GM23248 (cell line): ENCODE measurements at regions not wholly inside any gene's neighbourhood (a gene's known extent, or its start where the extent isn't known, plus 50 kb on each side); places are given as distances from the start of the nearest gene placed in this dataset.
A peak's percentile ranks its signal among the peaks of the same experiment; 100 is the strongest.

Experiments used
- DNase-seq: peaks from one replicate; pipeline ENCODE4 v3.0.0-alpha.2; 2015
- H2AFZ ChIP-seq: fragments of 200-600 bp; sonication (generic); 2 replicates; pipeline ENCODE4 v1.6.1; 2016; ENCODE audit warnings: antibody characterized with exemption
- H3F3A ChIP-seq: fragments of 200-600 bp; sonication (generic); 2 replicates; pipeline ENCODE4 v1.6.1; 2016; ENCODE audit warnings: mild to moderate bottlenecking, antibody characterized with exemption, mixed run types; ENCODE audit not compliant: insufficient read depth
- H3K27ac ChIP-seq: fragments of 200-600 bp; sonication (generic); 2 replicates; pipeline ENCODE4 v1.5.1; 2016; ENCODE audit warnings: mild to moderate bottlenecking
- H3K27me3 ChIP-seq: fragments of 200-600 bp; sonication (generic); replicated peaks from 2 replicates; pipeline ENCODE4 v1.6.1; 2016; ENCODE audit warnings: mild to moderate bottlenecking; ENCODE audit not compliant: insufficient read depth
- H3K36me3 ChIP-seq: fragments of 200-600 bp; sonication (generic); 2 replicates; pipeline ENCODE4 v1.6.1; 2016; ENCODE audit warnings: low read depth, mild to moderate bottlenecking
- H3K4me1 ChIP-seq: fragments of 200-600 bp; sonication (generic); 2 replicates; pipeline ENCODE4 v1.6.1; 2016; ENCODE audit warnings: mild to moderate bottlenecking; ENCODE audit not compliant: insufficient read depth
- H3K4me2 ChIP-seq: fragments of 200-600 bp; sonication (generic); one replicate; pipeline ENCODE4 v1.6.1; 2016; ENCODE audit warnings: mild to moderate bottlenecking; ENCODE audit not compliant: unreplicated experiment
- H3K4me3 ChIP-seq: fragments of 200-600 bp; sonication (generic); 2 replicates; pipeline ENCODE4 v1.5.1; 2016; ENCODE audit warnings: mild to moderate bottlenecking
- H3K79me2 ChIP-seq: fragments of 200-600 bp; sonication (generic); 2 replicates; pipeline ENCODE4 v1.6.1; 2016; ENCODE audit warnings: mild to moderate bottlenecking; ENCODE audit not compliant: insufficient read depth
- H3K9ac ChIP-seq: fragments of 200-600 bp; sonication (generic); 2 replicates; pipeline ENCODE4 v1.6.1; 2016; ENCODE audit warnings: mild to moderate bottlenecking
- H3K9me2 ChIP-seq: fragments of 200-600 bp; sonication (generic); 2 replicates; pipeline ENCODE4 v1.6.1; 2016; ENCODE audit warnings: mixed run types, mild to moderate bottlenecking, moderate library complexity; ENCODE audit not compliant: insufficient read depth
- H3K9me3 ChIP-seq: fragments of 200-600 bp; sonication (generic); one replicate; pipeline ENCODE4 v1.6.1; 2017; ENCODE audit warnings: low read depth
- H4K20me1 ChIP-seq: fragments of 200-600 bp; sonication (generic); 2 replicates; pipeline ENCODE4 v1.6.0; 2016; ENCODE audit not compliant: insufficient read depth
- EZH2 ChIP-seq: fragments of 200-600 bp; sonication (generic); IDR thresholded peaks from 2 replicates; pipeline ENCODE4 v1.6.1; 2018; ENCODE audit warnings: antibody characterized with exemption, mild to moderate bottlenecking; ENCODE audit not compliant: insufficient read depth, poor library complexity, severe bottlenecking
- EZH2phosphoT487 ChIP-seq: fragments of 200-600 bp; sonication (generic); IDR thresholded peaks from 2 replicates; pipeline ENCODE4 v1.6.1; 2018; ENCODE audit warnings: antibody characterized with exemption, moderate library complexity, mild to moderate bottlenecking, low read depth; ENCODE audit not compliant: insufficient read depth
- WGBS, 2 experiments: methylation state at CpG; one replicate each; pipeline ENCODE4 v1.1.6; 2015 to 2017; ENCODE audit warnings: low lambda C conversion rate in 2 of 2, low coverage in 1 of 2; ENCODE audit errors: missing lambda C conversion rate in 2 of 2; 5-methylcytosine and 5-hydroxymethylcytosine counted together
- in situ Hi-C: fragments of 300-500 bp; cut with MboI; formaldehyde crosslinking; loops from 2 replicates; pipeline ENCODE4 v1.15.0; 2020

DNA sequence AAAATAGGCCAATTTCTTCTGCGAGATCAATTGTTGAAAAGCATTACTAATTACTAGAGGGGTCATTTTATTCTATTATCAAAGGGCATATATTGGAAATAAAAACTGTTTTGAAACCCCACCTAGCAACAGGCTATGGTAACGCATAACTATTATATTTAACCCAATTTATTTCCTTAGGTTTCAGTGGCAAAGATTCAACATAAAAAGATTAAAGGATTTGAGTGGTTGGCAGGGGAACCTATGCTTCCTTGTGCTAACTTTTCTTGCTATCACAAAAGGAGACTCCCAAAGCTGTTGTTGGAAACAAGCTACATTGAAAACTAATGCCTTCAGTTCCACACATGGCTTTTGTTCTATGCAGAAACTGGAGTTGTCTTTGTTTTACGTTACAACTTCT lies 166.9 kb upstream of the KLF3 start:
- Histone ChIP-seq H3K9me3 (no peaks in the 10 kb centered on the region), H3K36me3 (no peaks in the 10 kb centered on the region), H3K9ac (no peak overlapping the region), H3F3A (no peaks in the 10 kb centered on the region), H3K79me2 (no peaks in the 10 kb centered on the region), H4K20me1 (no peaks in the 10 kb centered on the region), H3K4me1 (peaks cover 6% of the 10 kb centered on the region; the same call in 1 of the 2 replicates), H2AFZ (no peak overlapping the region), H3K4me2 (no peak overlapping the region), H3K27ac (no peak overlapping the region), H3K9me2 (no peaks in the 10 kb centered on the region), H3K27me3 (no peaks in the 10 kb centered on the region), H3K4me3 (no peak overlapping the region)
- in situ Hi-C loops = no loop called here
- 19 to 27% methylated on average over 3 of the region's 3 CpGs for WGBS, 2 experiments
- no peak for DNase-seq
- TF ChIP-seq EZH2phosphoT487 (no peak), EZH2 (no peak)

DNA sequence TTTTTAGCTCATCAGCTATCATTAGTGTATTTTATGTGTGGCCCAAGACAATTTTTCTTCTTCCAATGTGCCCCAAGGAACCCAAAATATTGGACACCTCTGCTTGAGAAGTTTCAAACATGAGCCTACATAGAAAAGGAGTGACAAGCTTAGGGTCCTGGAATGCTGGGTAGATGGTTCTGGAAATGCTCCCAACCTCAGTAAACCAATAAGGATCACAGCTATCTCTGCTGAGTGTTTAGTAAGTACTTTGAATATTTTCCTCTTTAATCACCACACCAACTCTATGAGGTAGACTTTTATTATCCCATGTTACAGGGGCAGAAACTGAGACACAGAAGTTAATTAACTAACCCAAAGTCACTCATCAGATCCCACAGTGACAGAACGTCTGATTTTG lies 164.9 kb upstream of the KLF3 start:
- DNase-seq = peak; percentile 32
- Histone ChIP-seq H3K9me2 (no peaks in the 10 kb centered on the region), H2AFZ (no peak overlapping the region), H3K4me1 (peaks cover 6% of the 10 kb centered on the region; the same call in 1 of the 2 replicates), H3K36me3 (no peaks in the 10 kb centered on the region), H3K4me3 (no peak overlapping the region), H3K79me2 (no peaks in the 10 kb centered on the region), H3K9ac (no peak overlapping the region), H3K27ac (no peak overlapping the region), H3K27me3 (no peaks in the 10 kb centered on the region), H3K9me3 (no peaks in the 10 kb centered on the region), H3K4me2 (no peak overlapping the region), H4K20me1 (no peaks in the 10 kb centered on the region), H3F3A (no peaks in the 10 kb centered on the region)
- 72 to 80% methylated on average over 1 of the region's 1 CpG for WGBS, 2 experiments
- TF ChIP-seq EZH2phosphoT487 (no peak), EZH2 (no peak)
- in situ Hi-C loops = no loop called here

DNA sequence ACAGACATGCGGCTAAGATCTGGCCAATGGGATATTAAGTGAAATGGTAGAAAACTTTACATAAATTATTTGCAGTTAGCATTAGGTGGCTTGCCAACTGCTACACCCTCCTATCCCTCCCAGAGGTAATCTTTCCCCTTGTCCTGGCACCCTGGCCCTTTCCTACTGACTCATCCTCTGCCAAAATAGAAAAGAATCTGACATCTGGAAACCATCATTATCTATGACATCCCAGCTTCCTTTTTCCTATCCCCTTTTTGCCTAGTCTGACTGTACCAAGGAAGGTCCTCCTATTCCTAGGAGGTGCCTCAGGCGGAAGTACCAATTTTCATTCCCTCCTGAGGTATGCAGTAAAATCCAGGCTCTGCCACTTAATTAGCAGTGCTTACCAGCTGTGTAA lies 163.6 kb upstream of the KLF3 start:
- Histone ChIP-seq H2AFZ (no peak overlapping the region), H3K4me1 (peaks cover 6% of the 10 kb centered on the region; the same call in 1 of the 2 replicates), H3F3A (no peaks in the 10 kb centered on the region), H3K9me2 (no peaks in the 10 kb centered on the region), H3K9me3 (no peaks in the 10 kb centered on the region), H3K36me3 (no peaks in the 10 kb centered on the region), H3K4me3 (no peak overlapping the region), H3K79me2 (no peaks in the 10 kb centered on the region), H4K20me1 (no peaks in the 10 kb centered on the region), H3K27me3 (no peaks in the 10 kb centered on the region), H3K9ac (no peak overlapping the region), H3K4me2 (no peak overlapping the region), H3K27ac (no peak overlapping the region)
- 57 to 66% methylated on average over 2 of the region's 2 CpGs for WGBS, 2 experiments
- no peak for TF ChIP-seq EZH2
- no peak for TF ChIP-seq EZH2phosphoT487
- DNase-seq = peak; percentile 32
- in situ Hi-C loops = loop anchor here (25.0 kb wide), 1 partner anchor 438 kb away; no protein-coding TSS in a partner anchor

DNA sequence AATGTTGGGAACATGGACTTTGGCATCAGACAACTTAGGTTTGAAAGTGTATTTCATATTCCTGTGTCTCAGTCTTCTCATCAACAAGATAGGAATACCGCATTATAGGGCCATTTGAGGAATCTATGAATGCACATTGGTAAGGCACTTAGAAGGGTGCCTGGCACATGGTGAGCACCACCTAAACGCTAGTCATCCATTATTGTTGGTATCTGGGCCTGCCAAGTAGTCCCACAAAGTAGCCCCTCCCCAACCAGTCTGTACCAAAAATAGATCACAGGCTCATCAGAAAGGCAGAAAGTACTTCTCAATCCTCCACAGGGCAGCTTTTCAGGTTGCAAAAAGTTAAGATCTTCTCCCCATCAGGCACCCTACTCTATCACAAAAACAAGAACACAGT lies 162.3 kb upstream of the KLF3 start:
- no peak for DNase-seq
- peaks cover 6% of the 10 kb centered on the region; the same call in 1 of the 2 replicates for H3K4me1 ChIP-seq
- no peaks in the 10 kb centered on the region for H3K79me2 ChIP-seq

More for the DNA sequence above, 162.3 kb upstream of the KLF3 start:
- H3K9me2 ChIP-seq = no peaks in the 10 kb centered on the region
- H3K36me3 ChIP-seq = no peaks in the 10 kb centered on the region
- no peak overlapping the region for H3K4me2 ChIP-seq
- H3K9ac ChIP-seq = no peak overlapping the region
- H3K4me3 ChIP-seq = no peak overlapping the region
- no peaks in the 10 kb centered on the region for H3K27me3 ChIP-seq
- H3K9me3 ChIP-seq = no peaks in the 10 kb centered on the region
- in situ Hi-C loops = loop anchor here (25.0 kb wide), 1 partner anchor 439 kb away; no protein-coding TSS in a partner anchor
- H2AFZ ChIP-seq = no peak overlapping the region
- H4K20me1 ChIP-seq = no peaks in the 10 kb centered on the region
- H3F3A ChIP-seq = no peaks in the 10 kb centered on the region
- WGBS, 2 experiments = 79 to 80% methylated on average over 2 of the region's 2 CpGs
- no peak overlapping the region for H3K27ac ChIP-seq
- TF ChIP-seq EZH2 = no peak
- no peak for TF ChIP-seq EZH2phosphoT487
